ENCODE measurements at regions not wholly inside any gene's neighbourhood (a gene's known extent, or its start where the extent isn't known, plus 50 kb on each side); places are given as distances from the start of the nearest gene placed in this dataset.
"Not testable (repeated sequence)": the region's sequence is repeated elsewhere in the genome, so short reads cannot be mapped to it uniquely, and the experiment has no call there.

DNA sequence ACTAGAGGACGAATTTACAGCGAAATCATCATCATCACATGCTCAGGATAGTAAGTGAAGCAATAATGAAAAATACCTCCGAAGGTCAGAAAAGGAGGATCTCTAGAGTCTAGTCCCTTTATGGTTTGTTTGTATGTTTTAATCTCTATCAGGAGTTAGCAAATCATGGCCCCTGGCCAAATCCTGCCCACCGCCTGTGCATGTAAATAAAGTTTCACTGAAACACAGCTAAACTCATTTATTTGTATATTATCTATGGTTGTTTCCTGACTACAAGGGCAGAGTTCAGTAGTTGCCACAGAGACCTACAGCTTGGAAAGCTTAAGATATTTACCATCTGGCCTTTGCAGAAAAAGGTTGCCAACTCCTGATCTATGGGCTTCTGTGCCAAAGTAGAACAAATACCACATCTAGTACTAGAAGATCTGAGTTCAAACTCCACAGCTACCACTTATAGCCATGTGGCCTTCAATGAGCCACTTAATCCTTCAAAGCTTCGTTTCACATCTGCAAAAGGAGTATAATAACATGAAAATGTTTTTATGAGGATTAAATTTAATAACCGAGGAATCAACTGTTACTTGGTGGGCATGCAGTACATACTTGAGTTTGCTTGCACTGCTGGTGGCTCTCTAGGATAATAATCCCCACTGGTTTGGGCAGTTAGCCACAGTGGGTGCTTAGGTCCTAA lies 94.0 kb upstream of the KIF26B start:
- H3K9ac ChIP-seq (ENCODE audit: insufficient read length, low read depth): no peak overlapping the region
- H3K4me3 ChIP-seq (ENCODE audit: insufficient read length, low read depth): no peak overlapping the region
- H3K9me3 ChIP-seq (ENCODE audit: insufficient read depth, low read length): no peaks in the 10 kb centered on the region
- no peaks in the 10 kb centered on the region for H3K4me1 ChIP-seq (ENCODE audit: insufficient read depth, insufficient read length)
- H3K27me3 ChIP-seq (ENCODE audit: insufficient read depth, insufficient read length): no peaks in the 10 kb centered on the region
- H3K36me3 ChIP-seq (ENCODE audit: insufficient read depth, insufficient read length, low read length): peaks cover 3% of the 10 kb centered on the region
- DNase-seq (ENCODE audit: low read depth, low spot score): no peak
- no peak for TF ChIP-seq YY1 (IDR thresholded peaks at IDR 0.05; ENCODE audit: insufficient read depth, insufficient read length)
- TF ChIP-seq SUZ12 (IDR thresholded peaks at IDR 0.05; ENCODE audit: extremely low read depth, insufficient read depth, insufficient read length): no peak
- TF ChIP-seq ZNF274 (IDR thresholded peaks at IDR 0.05; ENCODE audit: low read depth, low read length): no peak

DNA sequence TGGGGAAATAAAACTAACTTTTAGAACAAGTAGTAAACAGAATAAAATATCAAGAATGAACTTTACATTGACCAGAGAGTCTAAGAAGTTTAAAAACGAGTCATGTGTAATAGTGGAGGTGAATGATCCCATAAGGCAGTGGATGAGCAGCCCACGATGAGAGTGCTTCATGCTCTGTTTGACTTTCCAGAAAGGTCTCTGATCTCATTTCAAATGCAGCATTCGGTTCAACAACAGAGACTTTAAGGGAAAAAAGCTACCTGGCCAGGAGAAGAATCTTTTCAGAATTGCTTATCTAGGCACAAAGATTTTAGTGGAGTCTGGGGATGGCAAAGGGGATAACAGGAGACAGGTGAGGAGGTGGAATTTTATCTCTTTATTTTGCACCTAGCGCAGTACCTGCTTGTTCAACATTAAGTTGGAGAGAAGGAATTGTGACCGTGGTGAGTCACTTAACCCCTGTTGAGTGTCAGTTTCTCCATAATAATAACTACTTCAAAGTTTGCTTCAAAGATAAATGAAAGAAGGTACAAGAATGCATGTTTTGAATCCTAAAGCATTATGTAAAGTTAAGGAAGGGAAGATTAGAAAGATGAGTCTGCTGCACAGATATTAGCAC lies 94.9 kb upstream of the KIF26B start:
- Histone ChIP-seq H3K4me1 (ENCODE audit: insufficient read depth, insufficient read length) (no peaks in the 10 kb centered on the region), H3K9me3 (ENCODE audit: insufficient read depth, low read length) (0 out of 2 replicates have a peak, but pooled peaks cover 1% of the 10 kb centered on the region), H3K27me3 (ENCODE audit: insufficient read depth, insufficient read length) (no peaks in the 10 kb centered on the region), H3K36me3 (ENCODE audit: insufficient read depth, insufficient read length, low read length) (peaks cover 3% of the 10 kb centered on the region), H3K4me3 (ENCODE audit: insufficient read length, low read depth) (no peak overlapping the region), H3K9ac (ENCODE audit: insufficient read length, low read depth) (no peak overlapping the region)
- TF ChIP-seq ZNF274 (IDR thresholded peaks at IDR 0.05; ENCODE audit: low read depth, low read length) (no peak), SUZ12 (IDR thresholded peaks at IDR 0.05; ENCODE audit: extremely low read depth, insufficient read depth, insufficient read length) (no peak), YY1 (IDR thresholded peaks at IDR 0.05; ENCODE audit: insufficient read depth, insufficient read length) (no peak)
- no peak for DNase-seq (ENCODE audit: low read depth, low spot score)

DNA sequence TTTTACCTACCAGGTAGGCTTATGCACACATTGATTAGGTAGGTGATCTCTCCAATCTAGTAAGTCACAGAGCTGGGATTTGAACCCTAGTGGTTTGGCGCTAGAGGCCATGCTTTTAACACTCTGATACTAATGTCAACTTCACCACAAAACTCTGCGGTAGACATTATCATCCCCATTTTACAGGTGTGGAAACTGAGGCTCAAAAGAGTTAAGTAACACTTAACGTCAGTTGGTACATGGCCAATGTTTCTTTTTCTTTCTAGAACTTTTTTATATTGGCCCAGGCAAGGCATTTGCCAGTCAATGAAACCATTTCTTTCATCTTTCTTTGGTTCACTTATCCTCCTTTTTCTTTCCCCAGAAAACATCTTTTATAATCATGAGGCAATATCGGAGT lies 95.9 kb upstream of the KIF26B start:
- H3K9me3 ChIP-seq (ENCODE audit: insufficient read depth, low read length): 0 out of 2 replicates have a peak, but pooled peaks cover 8% of the 10 kb centered on the region
- no peak for DNase-seq (ENCODE audit: low read depth, low spot score)
- H3K4me3 ChIP-seq (ENCODE audit: insufficient read length, low read depth): no peak overlapping the region
- TF ChIP-seq ZNF274 (IDR thresholded peaks at IDR 0.05; ENCODE audit: low read depth, low read length): no peak
- TF ChIP-seq SUZ12 (IDR thresholded peaks at IDR 0.05; ENCODE audit: extremely low read depth, insufficient read depth, insufficient read length): no peak
- no peak for TF ChIP-seq YY1 (IDR thresholded peaks at IDR 0.05; ENCODE audit: insufficient read depth, insufficient read length)
- no peak overlapping the region for H3K9ac ChIP-seq (ENCODE audit: insufficient read length, low read depth)
- H3K27me3 ChIP-seq (ENCODE audit: insufficient read depth, insufficient read length): no peaks in the 10 kb centered on the region
- H3K36me3 ChIP-seq (ENCODE audit: insufficient read depth, insufficient read length, low read length): no peaks in the 10 kb centered on the region
- H3K4me1 ChIP-seq (ENCODE audit: insufficient read depth, insufficient read length): no peaks in the 10 kb centered on the region

DNA sequence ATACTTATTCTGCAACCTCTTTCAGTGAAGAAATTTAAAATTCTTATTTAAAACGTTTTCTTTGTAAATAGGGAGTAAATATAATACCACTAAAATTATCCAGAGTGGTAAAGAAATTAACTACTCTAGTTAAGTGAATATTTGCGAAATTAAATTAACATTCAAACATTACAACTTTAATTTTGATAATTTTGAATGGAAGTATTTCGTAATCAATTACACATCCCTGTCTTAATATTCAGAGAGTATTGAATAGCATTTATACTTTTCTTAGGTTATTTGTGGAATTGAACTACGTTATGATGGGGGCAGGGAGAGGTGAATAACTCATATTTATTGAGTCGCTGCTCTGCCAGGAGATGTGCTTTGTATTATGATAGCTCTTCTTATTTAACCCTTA lies 96.3 kb upstream of the KIF26B start:
- H3K36me3 ChIP-seq (ENCODE audit: insufficient read depth, insufficient read length, low read length): no peaks in the 10 kb centered on the region
- H3K4me3 ChIP-seq (ENCODE audit: insufficient read length, low read depth): no peak overlapping the region
- no peak for DNase-seq (ENCODE audit: low read depth, low spot score)
- no peaks in the 10 kb centered on the region for H3K4me1 ChIP-seq (ENCODE audit: insufficient read depth, insufficient read length)
- H3K9ac ChIP-seq (ENCODE audit: insufficient read length, low read depth): no peak overlapping the region
- TF ChIP-seq SUZ12 (IDR thresholded peaks at IDR 0.05; ENCODE audit: extremely low read depth, insufficient read depth, insufficient read length) (no peak), ZNF274 (IDR thresholded peaks at IDR 0.05; ENCODE audit: low read depth, low read length) (no peak), YY1 (IDR thresholded peaks at IDR 0.05; ENCODE audit: insufficient read depth, insufficient read length) (no peak)
- 0 out of 2 replicates have a peak, but pooled peaks cover 8% of the 10 kb centered on the region for H3K9me3 ChIP-seq (ENCODE audit: insufficient read depth, low read length)
- H3K27me3 ChIP-seq (ENCODE audit: insufficient read depth, insufficient read length): no peaks in the 10 kb centered on the region

DNA sequence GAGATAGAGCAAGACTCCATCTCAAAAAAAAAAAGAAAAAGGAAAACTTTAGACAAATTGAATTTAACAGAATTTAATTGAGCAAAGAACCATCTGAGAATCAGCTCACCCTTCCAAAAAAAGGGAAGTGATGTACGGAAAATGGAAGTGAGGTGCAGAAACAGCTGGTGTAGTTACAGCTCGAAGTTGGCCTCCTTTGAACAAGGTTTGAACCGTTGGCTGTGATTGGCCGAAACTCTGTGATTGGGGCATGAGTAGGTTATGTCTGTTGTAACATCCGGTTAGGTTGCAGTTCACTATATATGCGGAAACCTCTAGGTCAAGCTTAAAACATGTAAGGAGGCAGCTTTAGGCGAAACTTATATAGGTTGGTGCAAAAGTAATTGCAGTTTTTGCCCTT lies 97.9 kb upstream of the KIF26B start:
- no peaks in the 10 kb centered on the region for H3K36me3 ChIP-seq (ENCODE audit: insufficient read depth, insufficient read length, low read length)
- no peak for DNase-seq (ENCODE audit: low read depth, low spot score)
- H3K9me3 ChIP-seq (ENCODE audit: insufficient read depth, low read length): 0 out of 2 replicates have a peak, but pooled peaks cover 8% of the 10 kb centered on the region
- H3K4me3 ChIP-seq (ENCODE audit: insufficient read length, low read depth): no peak overlapping the region
- no peaks in the 10 kb centered on the region for H3K4me1 ChIP-seq (ENCODE audit: insufficient read depth, insufficient read length)
- TF ChIP-seq YY1 (IDR thresholded peaks at IDR 0.05; ENCODE audit: insufficient read depth, insufficient read length) (no peak), SUZ12 (IDR thresholded peaks at IDR 0.05; ENCODE audit: extremely low read depth, insufficient read depth, insufficient read length) (no peak), ZNF274 (IDR thresholded peaks at IDR 0.05; ENCODE audit: low read depth, low read length) (no peak)
- H3K27me3 ChIP-seq (ENCODE audit: insufficient read depth, insufficient read length): no peaks in the 10 kb centered on the region
- H3K9ac ChIP-seq (ENCODE audit: insufficient read length, low read depth): no peak overlapping the region

DNA sequence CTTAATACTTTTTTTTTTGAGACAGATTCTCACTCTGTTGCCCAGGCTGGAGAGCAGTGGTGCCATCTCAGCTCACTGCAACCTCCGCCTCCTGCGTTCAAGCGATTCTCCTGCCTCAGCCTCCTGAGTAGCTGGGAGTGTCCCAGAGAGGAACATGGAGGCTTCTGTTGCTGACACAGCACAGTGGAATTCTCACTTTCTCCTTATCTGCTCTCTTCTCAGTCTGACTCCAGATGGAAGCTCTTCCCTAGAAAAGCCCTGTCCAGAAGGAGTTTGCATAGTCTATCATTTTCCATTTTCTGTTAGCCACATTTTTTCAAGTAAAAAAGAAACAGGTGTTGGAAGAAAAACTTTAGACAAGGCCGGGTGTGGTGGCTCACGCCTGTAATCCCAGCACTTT lies 98.5 kb upstream of the KIF26B start:
- H3K36me3 ChIP-seq (ENCODE audit: insufficient read depth, insufficient read length, low read length); H3K9ac ChIP-seq (ENCODE audit: insufficient read length, low read depth); DNase-seq (ENCODE audit: low read depth, low spot score); H3K4me1 ChIP-seq (ENCODE audit: insufficient read depth, insufficient read length); H3K4me3 ChIP-seq (ENCODE audit: insufficient read length, low read depth); H3K27me3 ChIP-seq (ENCODE audit: insufficient read depth, insufficient read length); H3K9me3 ChIP-seq (ENCODE audit: insufficient read depth, low read length): not testable (repeated sequence)

DNA sequence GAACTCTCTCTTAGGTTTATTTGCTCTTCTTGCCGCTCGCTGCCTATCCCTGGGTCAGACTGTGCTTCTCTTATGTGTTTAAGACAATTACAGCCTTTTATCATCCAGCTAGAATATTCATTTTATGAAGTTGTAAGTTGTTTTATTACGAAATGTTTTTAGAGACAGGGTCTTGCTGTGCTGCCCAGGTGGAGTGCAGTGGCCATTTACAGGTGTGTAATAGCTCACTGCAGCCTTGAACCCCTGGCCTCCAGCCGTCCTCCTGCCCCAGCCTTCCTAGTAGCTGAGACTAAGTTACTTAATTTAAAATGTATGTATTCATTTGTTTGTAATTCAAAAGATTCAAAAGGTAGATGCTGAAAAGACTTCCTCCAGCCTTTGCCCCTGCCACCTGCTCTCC lies 99.0 kb upstream of the KIF26B start:
- Histone ChIP-seq H3K9me3 (ENCODE audit: insufficient read depth, low read length) (0 out of 2 replicates have a peak, but pooled peaks cover 8% of the 10 kb centered on the region), H3K36me3 (ENCODE audit: insufficient read depth, insufficient read length, low read length) (no peaks in the 10 kb centered on the region), H3K4me3 (ENCODE audit: insufficient read length, low read depth) (no peak overlapping the region), H3K4me1 (ENCODE audit: insufficient read depth, insufficient read length) (no peaks in the 10 kb centered on the region), H3K27me3 (ENCODE audit: insufficient read depth, insufficient read length) (no peaks in the 10 kb centered on the region), H3K9ac (ENCODE audit: insufficient read length, low read depth) (no peak overlapping the region)
- DNase-seq (ENCODE audit: low read depth, low spot score): no peak
- TF ChIP-seq YY1 (IDR thresholded peaks at IDR 0.05; ENCODE audit: insufficient read depth, insufficient read length): no peak
- TF ChIP-seq SUZ12 (IDR thresholded peaks at IDR 0.05; ENCODE audit: extremely low read depth, insufficient read depth, insufficient read length): no peak
- TF ChIP-seq ZNF274 (IDR thresholded peaks at IDR 0.05; ENCODE audit: low read depth, low read length): no peak
